ENCODE measurements at regions not wholly inside any gene's neighbourhood (a gene's known extent, or its start where the extent isn't known, plus 50 kb on each side); places are given as distances from the start of the nearest gene placed in this dataset.

DNA sequence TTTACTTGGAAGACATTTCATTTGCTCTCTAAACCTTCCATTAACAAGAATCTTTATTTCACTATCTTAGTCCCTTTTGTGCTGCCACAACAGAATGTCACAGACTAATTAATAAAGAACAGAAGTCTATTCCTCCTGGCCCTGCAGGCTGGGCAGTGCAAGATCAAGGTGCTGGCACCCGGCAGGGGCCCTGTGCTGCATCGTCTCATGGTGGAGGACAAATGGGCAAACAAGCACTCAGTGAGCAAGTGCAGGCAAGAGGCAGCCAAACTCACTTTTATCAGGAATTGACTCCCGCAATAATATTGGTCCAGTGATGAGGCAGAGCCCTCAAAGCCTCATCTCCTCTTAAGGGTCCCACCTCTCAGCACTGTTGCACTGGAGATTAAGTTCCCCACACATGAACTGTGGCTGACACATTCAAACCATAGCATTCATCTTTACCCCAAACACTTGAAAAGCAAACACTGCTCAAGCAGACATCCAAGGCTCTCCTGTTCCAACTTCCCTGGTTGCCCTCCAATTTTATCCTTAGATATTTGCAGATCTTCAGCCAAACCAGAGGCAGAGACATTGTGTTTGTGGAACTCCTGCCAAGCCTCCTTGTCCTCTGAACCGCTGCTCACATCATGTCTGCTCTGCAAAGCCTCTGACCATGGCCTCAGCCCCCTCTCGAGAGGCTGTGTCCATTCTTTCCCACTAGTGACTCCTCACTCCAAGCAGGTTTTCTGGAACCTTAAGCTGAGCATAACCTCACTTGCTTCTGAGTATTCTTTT lies 404.4 kb upstream of the SOX11 start:
- DNase-seq, result no peak

DNA sequence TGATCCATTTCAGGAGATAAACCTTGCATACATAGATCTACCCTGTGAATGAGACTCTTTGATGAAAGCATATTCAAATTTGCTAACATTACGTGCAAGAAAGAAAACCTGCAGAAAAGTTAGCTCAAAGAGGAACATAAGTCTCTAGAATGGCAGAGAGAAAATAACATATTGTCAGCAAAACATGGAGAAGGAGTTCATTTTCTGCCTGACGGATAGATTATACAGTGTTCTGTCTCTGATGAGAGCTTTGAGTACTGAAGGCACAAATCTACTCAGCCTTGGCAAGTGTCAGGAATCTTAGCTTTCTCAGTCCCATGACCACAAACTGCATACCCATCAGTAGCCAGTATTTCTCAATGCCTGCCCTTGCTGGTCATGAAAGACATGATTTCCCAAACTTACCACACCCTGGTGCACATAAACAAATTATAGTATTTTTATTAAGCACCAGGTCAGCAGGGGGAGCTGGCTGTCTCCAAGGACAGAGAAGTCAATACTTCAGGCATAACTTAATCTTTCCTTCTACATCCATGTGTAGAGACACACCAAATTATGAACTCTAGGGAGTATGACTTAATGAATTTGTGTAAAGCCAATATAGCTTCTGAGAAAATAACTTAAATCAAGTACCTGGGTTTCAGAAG lies 401.2 kb upstream of the SOX11 start:
- DNase-seq, result peak; percentile 18

DNA sequence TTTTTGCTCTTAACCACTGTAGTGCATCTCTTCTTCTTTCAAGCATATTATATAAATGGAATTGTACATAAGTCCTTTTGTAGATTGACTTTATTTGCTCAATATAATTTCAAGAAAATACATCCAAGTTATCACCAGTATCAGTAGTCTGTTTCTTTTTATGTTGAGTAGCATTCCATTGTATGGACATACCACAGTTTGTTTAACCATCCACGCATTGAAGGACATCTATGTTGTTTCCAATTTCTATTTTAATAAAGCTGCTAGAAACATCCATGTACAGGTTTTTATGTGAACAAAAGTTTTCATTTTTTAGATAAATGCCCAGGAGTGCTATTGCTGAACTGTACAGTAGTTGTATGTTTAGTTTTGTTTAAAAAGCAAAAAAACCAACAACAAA lies 387.5 kb upstream of the SOX11 start:
- no peak for DNase-seq

DNA sequence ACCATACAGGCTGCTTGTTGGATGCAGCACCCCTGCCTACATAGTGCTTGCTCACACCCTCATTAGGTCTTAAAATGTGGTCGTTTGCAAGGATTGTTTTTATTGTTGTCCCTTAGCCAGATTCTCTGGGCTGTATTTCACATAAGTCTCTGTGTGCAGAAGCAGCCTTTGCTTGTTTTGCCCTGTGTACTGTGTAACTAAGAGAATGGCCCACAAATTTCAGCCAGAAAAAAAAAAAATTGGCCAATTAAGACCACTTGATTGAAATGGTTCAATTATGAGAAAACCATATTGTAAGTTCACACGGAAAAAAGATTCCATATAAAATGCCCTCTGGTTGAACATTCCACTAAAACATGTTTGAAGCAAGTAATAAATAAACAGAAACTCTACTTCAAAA lies 377.1 kb upstream of the SOX11 start:
- DNase-seq, result peak; percentile 48

DNA sequence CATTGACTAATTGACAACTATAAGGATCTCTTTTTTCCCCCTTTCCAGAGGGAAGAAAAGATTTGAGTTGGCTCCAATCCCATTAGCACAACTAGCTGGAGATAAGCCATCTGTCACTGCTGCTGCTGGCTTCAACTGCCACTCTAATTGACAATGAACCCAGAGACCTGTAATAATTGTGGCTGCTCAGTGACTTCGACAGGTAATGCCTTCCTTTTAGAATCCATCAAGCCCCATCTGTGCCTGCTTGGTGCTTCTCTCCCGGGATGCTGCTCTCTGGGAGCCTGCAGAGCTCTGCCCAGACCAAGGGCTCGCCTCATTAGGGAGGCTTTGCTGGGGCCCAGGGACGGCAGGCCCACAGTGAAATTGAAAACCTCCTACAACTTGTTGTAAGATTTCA lies 376.7 kb upstream of the SOX11 start:
- DNase-seq, result peak; percentile 99

DNA sequence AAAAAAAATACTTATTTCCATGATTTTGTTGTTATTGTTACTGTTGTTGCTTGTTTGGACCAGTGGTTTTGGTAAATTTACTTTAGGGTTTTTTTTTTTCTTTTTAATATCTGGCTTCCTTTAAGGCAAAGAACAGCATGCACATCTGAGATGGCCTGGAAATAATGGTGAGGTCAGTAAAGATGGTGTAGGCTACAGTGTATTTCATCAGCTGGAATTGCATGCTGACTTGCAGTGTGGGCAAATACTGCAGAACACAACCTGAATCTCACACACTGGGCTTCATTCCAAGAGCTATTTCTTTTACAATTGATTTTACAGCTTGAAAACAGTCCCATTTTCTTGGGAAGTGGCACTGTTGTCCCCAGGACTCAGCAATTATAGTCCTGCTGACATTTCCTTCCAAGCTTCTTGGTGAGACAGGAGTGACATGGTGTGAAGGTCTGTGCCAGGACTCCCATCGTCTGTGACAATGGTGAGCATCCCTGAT lies 376.1 kb upstream of the SOX11 start:
- DNase-seq, result peak; percentile 50

DNA sequence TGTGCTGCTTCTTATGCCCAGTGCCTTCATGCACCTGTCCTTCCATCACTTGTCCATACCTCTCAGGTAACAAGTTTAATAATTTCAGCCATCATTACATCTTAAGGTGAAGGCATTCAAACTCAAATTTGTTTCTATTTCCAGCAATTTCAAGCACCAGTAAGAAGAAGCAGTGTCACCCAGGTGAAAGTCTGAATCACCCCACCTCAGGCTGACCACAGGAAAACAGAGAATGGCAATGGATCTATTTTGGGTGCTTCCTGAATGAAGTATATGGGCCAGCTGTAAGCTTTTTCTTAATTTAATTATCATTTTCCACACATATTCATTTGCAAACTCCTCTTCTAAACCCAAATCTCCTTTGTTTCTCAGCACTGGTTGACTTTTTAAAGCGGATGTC lies 372.7 kb upstream of the SOX11 start:
- DNase-seq, result no peak

DNA sequence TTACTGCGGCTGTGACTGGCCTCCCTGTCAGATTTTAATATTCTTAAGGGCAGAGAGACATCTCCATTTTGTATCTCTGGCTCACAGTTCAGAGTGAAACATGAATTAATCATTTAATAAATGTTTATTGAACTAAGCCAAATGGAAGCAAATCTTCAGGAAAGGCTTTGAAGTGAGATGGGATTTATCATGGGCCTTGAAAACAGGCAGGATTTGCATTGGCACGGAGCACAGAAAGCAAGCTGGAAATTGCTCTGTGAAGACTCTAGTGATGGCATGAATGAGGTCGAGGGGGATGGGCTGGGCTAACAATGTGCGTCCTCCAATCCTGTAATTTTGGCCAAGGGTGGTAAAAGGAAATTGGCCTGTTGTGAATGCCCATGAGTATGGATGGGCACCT lies 369.8 kb upstream of the SOX11 start:
- peak; percentile 39 for DNase-seq

DNA sequence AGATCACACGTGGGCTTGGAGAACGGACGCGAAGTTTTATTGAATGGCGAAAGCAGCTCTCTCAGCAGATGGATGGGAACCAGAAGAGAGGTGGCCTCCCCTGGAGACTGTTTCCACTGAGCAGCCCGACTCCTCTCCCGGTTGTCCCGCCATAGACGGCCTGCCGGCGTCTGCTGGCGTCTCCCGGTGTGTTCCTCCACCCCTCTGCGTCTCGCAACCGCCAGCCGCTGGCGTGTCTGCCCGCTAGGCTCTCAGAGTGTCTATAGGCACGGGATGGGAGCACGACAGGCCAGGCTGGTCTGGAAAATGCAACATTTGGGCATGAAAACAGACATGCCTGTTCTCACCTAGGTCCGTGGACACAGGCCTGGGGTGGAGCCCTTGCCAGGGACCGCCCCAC lies 366.7 kb upstream of the SOX11 start:
- no peak for DNase-seq

DNA sequence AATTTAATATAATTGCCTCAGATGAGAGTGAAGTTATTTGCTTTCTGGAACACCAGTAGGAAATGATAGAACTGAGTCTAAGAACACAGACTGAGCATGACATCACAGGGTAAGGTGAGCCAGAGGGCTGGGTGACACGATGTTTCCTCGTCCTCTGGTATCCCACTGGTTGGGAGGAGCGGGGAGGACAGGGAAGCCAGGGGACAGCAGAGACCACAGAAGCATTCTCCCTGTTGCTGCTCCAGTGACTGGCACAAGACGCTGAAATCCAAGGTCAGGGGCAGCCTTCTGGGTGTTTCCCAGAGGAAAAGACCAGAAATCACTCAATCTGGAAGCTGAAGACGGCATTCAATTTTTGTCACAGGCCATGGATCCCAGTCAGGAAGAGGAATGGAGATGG lies 363.4 kb upstream of the SOX11 start:
- no peak for DNase-seq

DNA sequence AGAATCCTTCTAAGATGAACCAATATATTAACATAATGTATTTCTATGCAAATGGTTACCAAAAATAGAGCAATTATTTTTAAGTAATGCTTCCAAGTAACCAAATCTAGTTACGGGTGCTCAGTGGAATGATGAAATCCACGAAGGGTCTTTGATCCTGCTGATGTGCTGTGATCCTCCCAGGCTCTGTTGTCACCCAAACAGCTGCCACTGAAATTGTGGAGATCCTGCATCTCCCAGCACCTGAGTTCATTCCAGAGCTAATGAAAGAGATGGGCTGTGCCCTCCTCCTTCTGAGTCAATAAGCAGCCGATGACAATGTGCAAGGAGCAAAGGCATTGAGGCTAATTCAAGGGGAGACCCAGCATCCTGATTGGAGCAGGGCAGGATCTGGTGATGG lies 362.4 kb upstream of the SOX11 start:
- DNase-seq, result no peak

DNA sequence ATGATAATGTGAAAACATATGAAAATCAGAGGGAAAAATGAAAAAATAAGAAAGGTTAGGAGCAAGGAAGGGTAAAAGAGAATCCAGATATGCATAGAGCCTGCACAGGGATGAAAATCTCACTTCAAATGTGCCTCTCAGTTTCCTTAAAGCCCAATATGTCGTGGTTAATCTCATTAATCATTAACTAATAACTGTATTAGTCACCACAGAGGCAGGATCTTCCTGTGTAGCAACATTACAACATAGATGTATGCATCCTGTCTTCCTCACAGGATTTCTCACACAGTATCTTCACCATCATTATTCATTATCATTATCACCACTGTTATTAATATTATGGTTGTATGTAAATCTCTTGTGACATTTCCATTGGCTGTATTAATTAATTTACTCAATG lies 361.2 kb upstream of the SOX11 start:
- DNase-seq, result peak; percentile 10

DNA sequence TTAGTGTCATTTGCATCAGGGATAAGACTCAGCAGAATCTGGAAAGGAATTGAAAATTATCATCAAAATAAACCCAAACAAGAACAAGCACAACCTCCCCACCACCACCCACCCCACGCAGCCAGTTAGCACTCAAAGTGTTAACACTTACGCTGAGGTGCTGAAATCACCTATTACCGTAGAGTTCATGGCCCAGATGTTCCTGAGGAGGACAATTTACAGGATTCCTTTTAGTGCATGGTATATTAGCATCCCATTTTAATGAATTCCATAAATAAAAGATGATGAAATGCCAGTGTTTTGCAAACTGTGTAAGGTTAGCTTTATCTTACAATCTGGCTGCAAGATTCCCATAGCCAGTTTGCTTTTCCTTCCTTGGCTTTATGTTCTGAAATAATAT lies 359.3 kb upstream of the SOX11 start:
- DNase-seq, result no peak

DNA sequence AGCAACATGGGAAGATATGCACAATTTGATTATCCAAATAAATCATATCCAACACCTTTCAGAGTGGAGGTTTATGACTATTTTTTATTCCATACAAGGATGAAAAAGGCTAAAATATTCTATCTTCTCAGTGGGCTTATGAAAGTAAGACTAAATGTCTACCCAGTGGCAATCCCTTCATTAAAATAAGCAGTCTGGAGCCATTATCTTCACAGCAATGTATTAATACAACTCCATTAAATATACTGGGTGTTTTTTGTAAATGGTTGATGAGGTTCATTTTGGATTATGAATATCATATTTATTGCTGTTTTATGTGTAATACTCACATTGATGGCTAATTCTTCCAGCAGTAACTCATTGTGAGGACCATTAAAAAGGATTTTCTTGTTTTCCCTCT lies 352.7 kb upstream of the SOX11 start:
- no peak for DNase-seq

DNA sequence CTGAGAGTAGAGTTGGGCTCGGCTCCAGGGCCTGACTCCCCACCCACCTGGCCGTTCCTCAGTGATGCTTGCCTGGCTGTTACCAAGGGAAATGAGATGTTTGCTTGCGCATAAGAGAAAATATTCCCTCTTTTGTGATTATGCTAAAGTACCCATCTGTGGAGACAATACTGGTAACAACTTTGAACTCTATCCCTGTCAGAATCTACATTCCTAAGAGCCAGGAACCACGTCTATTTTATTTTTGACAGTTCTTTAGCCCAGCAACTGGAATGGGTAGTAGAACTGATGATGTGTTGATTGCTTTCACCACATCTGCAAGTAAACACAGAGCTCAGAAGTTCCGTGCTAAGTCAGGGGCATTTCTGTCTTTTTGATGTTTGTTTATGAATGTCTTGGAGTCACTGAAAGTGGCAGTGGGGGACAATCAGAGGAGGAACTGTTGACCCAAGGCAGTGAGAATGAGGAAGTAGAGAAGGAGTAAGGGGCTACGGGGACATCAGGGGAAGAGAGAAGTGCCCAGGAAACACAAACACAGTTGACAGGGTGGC lies 348.3 kb upstream of the SOX11 start:
- DNase-seq, result no peak

DNA sequence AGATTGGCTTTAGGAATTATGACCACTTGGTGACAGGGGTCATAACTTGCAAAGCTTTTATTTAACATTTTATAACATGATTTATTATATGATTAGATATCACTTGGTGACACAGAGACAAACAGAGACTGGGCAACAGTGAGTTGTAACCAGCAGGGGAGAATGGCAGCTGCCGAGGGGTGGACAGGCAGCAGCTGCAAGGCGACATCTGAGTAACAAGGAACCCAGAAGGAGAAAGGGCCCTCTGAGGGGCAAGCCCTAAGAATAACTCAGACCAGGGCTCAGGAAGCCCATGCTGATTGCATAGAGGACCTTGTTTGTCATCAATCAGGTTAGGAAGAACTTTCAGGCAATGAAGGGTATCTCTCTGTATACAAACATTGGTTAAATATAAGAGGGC lies 339.9 kb upstream of the SOX11 start:
- DNase-seq, result no peak

DNA sequence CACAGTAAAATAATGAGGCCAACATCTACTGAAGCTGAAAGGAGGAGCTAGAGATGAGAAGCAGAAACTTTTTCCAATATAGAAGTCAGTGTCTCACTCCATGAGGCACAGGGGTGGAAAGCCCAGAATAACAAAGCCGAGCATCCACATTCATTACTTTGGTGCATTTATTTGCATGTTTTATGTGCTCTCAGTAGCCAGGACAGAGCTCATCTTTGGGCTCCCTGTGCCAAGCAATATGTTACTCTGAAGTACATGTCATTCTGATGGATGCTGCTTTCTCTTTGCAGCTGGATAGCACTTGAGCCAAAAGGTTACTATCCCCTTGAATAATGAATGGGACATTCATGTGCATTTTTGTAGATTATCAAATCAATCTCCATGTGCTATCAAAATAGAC lies 338.6 kb upstream of the SOX11 start:
- DNase-seq, result no peak

DNA sequence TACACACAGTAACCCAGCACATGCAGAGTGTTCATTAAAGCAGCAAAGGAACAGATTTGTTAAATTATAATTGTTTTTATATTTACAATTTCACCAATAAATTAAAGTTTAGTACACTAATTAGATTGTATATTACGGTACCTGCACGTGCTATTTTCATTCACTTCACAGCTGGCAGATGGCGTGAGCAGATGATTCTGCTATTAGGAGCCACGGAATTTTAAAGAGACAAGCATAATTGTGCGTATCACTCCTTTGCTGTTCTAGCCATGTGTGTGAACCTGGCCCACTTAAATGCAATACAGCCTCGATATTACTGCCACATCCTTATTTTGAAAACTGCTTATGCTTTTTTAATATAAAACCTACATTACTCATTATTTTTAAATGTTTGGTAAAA lies 332.8 kb upstream of the SOX11 start:
- DNase-seq, result peak; percentile 75

DNA sequence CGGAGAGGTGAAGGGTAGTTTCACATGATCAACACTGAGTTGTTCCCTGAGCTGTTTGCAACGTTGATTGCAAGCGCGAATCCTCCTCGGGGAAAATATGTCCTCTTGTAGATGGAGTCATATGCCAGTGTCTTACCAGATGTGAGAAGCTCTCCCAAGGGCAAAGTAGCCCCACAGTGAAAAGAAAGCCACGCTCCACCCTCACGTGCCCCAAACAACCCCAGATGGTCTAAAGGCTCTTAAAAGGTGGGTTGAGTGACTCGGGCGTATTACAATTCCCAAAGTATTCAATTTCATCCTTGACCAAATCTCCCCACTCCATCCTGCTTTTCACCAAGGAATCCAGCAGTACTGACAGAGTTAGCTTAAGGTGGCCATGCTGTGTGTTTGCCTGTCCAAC lies 332.1 kb upstream of the SOX11 start:
- peak; percentile 18 for DNase-seq

DNA sequence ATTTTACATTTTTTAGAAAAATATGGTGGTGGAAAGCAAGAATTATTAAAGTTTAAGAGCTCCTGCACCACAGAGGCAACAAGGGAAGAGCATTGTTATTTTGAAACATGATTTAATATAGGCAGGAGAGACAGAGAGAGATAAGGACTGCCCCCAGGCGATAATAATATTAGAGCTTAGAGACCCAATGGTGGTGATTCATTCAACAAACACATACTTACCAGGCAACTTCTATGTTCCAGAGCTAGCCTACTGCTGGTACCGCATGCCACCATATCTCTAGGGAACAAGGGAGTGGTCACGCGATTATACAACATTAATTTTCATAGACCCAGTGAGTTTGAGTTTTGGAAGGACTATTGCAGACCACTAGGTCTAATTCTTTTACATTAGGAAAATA lies 327.8 kb upstream of the SOX11 start:
- no peak for DNase-seq

DNA sequence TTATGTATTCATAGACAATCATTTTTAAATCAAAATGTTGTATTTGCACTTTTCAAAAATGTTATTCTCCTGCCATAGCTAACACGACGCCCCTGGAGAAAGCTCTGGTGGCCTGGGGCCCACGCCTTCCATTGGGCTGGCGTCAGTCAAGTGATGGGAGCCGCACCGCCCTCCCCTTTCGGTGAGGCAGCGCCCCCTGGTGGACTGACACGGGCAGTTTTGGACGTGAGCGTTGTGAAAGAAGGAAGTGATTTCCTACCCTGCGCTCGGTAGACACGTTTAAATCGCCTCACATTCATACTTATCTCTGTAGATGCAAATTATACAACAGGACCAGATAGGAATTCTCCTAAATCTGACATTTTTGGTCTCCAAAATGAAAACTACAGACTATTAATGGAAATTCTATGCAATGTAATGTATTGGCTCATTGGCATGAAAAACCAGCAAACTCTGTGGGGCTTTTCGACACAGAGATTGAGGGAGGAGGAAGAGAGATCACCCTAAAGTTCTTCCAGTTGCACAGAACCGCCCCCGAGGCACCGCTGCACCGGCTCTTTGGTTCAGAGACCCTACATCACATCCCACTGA lies 326.2 kb upstream of the SOX11 start:
- peak; percentile 91 for DNase-seq

DNA sequence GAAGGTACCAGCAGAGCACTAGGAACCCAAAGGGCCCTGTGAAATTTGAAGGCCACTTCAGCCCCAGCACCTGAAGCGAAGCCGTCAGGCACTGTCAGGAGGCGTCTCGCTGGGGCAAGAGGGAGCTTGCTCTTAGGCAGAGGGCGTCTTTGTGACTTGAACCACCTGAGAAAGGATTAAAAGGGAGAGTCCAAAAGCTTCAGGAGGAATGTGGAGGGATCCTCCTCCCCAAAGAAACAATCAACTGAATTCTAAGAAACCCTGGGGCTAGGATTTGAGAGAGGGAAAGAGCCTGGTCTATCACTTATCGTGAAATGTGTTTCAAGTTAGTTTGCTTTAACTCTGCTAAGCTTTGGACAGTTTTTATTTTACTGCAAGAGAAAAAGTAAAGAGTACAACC lies 324.9 kb upstream of the SOX11 start:
- no peak for DNase-seq

DNA sequence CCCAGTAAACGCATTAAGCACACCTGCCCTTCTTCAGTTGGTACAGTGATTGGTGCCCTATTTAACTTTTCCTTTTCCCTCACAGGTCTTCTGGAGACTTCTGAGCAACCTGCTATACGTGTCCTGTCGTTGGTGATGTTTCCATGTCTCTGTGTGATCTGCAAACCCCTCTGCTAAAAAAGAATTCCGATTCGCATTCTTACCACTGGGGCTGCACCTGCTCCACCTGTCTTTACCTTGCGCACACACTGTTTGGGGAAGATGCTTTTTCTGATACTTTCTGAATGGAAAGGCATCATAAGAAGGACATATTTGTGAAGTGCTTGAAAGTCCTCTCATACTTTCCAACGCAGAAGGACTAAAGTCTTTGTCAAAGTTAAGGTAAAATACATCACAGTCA lies 323.9 kb upstream of the SOX11 start:
- DNase-seq, result no peak

DNA sequence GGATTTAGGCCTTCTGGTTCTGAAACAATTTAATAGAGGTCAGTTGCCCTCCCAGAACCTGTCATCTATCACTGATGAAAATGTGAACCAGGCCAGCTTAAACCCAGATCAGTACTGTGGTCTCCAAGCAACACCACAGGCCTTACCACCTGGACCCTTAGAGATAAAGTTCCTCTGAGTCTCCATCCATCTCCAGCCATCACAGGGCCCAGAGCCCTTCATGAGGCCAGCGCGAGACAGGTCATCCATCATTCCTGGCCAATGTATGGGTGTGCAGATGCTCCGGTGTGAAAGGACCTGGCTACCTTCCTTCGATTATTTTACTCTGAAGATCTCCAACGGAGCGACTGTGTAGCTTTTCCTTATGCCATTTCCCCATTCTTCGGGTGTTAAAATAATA lies 322.7 kb upstream of the SOX11 start:
- DNase-seq, result no peak

Measured in NCI-H82 (cell line).